ENCODE measurements at regions not wholly inside any gene's neighbourhood (a gene's known extent, or its start where the extent isn't known, plus 50 kb on each side); places are given as distances from the start of the nearest gene placed in this dataset.

GRCh38 chr18:40769786-40770185 lies 1185.2 kb upstream of the PIK3C3 start:
- TF ChIP-seq, protein P1, sequence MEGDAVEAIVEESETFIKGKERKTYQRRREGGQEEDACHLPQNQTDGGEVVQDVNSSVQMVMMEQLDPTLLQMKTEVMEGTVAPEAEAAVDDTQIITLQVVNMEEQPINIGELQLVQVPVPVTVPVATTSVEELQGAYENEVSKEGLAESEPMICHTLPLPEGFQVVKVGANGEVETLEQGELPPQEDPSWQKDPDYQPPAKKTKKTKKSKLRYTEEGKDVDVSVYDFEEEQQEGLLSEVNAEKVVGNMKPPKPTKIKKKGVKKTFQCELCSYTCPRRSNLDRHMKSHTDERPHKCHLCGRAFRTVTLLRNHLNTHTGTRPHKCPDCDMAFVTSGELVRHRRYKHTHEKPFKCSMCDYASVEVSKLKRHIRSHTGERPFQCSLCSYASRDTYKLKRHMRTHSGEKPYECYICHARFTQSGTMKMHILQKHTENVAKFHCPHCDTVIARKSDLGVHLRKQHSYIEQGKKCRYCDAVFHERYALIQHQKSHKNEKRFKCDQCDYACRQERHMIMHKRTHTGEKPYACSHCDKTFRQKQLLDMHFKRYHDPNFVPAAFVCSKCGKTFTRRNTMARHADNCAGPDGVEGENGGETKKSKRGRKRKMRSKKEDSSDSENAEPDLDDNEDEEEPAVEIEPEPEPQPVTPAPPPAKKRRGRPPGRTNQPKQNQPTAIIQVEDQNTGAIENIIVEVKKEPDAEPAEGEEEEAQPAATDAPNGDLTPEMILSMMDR (IDR thresholded peaks at IDR 0.05), result no peak
- no peak for TF ChIP-seq EZH2phosphoT487 (IDR thresholded peaks at IDR 0.05)
